SK-N-SH treated with all-trans-retinoic acid at 6 μM for 48 hours (cell line): ENCODE measurements at regions not wholly inside any gene's neighbourhood (a gene's known extent, or its start where the extent isn't known, plus 50 kb on each side); places are given as distances from the start of the nearest gene placed in this dataset.

Experiments
- ATAC-seq: fragments of 200-7000 bp; cut with Tn5 transposase; 3 replicates; pipeline ENCODE4 v1.9.1; 2020; ENCODE audit warnings: mild to moderate bottlenecking, moderate library complexity
- BACH2 ChIP-seq: fragments of 250-450 bp; sonication (Bioruptor Pico); IDR thresholded peaks from 2 replicates; pipeline ENCODE4 v1.9.0; 2021; ENCODE audit warnings: mild to moderate bottlenecking, borderline replicate concordance
- CREB5 ChIP-seq: fragments of 250-450 bp; sonication (Bioruptor Pico); IDR thresholded peaks from 2 replicates; pipeline ENCODE4 v1.5.1; 2020; ENCODE audit warnings: low read depth, mild to moderate bottlenecking, moderate library complexity
- CSDC2 ChIP-seq: fragments of 250-450 bp; sonication (Bioruptor Pico); IDR thresholded peaks from 2 replicates; pipeline ENCODE4 v1.5.0; 2020; ENCODE audit warnings: mild to moderate bottlenecking, moderate library complexity
- CSRNP3 ChIP-seq: fragments of 250-450 bp; sonication (Bioruptor Pico); IDR thresholded peaks from 2 replicates; pipeline ENCODE4 v1.5.1; 2021; ENCODE audit warnings: mild to moderate bottlenecking, moderate library complexity
- ESRRG ChIP-seq: fragments of 250-450 bp; sonication (Bioruptor Pico); IDR thresholded peaks from 2 replicates; pipeline ENCODE4 v1.6.1; 2021; ENCODE audit warnings: mild to moderate bottlenecking
- GLIS3 ChIP-seq: fragments of 250-450 bp; sonication (Bioruptor Pico); IDR thresholded peaks from 2 replicates; pipeline ENCODE4 v1.5.0; 2020; ENCODE audit warnings: mild to moderate bottlenecking, moderate library complexity
- ISL1 ChIP-seq: fragments of 250-450 bp; sonication (Bioruptor Pico); IDR thresholded peaks from 2 replicates; pipeline ENCODE4 v2.1.2; 2022; ENCODE audit warnings: mild to moderate bottlenecking, moderate library complexity
- OSR1 ChIP-seq: fragments of 250-450 bp; sonication (Bioruptor Pico); IDR thresholded peaks from 2 replicates; pipeline ENCODE4 v1.8.0; 2022; ENCODE audit warnings: moderate library complexity, mild to moderate bottlenecking, inconsistent platforms
- PPARA ChIP-seq: fragments of 250-450 bp; sonication (Bioruptor Pico); IDR thresholded peaks from 2 replicates; pipeline ENCODE4 v1.5.0; 2020; ENCODE audit warnings: mild to moderate bottlenecking, borderline replicate concordance
- RARB ChIP-seq: fragments of 250-450 bp; sonication (Bioruptor Pico); IDR thresholded peaks from 2 replicates; pipeline ENCODE4 v1.8.0; 2021; ENCODE audit warnings: mild to moderate bottlenecking, moderate library complexity
- SNAI2 ChIP-seq: fragments of 250-450 bp; sonication (Bioruptor Pico); IDR thresholded peaks from 2 replicates; pipeline ENCODE4 v1.5.0; 2020; ENCODE audit warnings: mild to moderate bottlenecking, moderate library complexity
- TCF4 ChIP-seq: fragments of 250-450 bp; sonication (Bioruptor Pico); IDR thresholded peaks from 2 replicates; pipeline ENCODE4 v1.8.0; 2021; ENCODE audit warnings: mild to moderate bottlenecking, moderate library complexity, borderline replicate concordance
- TOX ChIP-seq: fragments of 250-450 bp; sonication (Bioruptor Pico); IDR thresholded peaks from 2 replicates; pipeline ENCODE4 v1.8.0; 2021; ENCODE audit warnings: mild to moderate bottlenecking, moderate library complexity, borderline replicate concordance
- TSHZ2 ChIP-seq: fragments of 250-450 bp; sonication (Bioruptor Pico); IDR thresholded peaks from 2 replicates; pipeline ENCODE4 v1.5.0; 2020; ENCODE audit warnings: mild to moderate bottlenecking, moderate library complexity
- ZC3H10 ChIP-seq: fragments of 250-450 bp; sonication (Bioruptor Pico); IDR thresholded peaks from 2 replicates; pipeline ENCODE4 v1.5.1; 2021; ENCODE audit warnings: mild to moderate bottlenecking, moderate library complexity
- ZFP3 ChIP-seq: fragments of 250-450 bp; sonication (Bioruptor Pico); IDR thresholded peaks from 2 replicates; pipeline ENCODE4 v1.5.0; 2020; ENCODE audit warnings: mild to moderate bottlenecking, moderate library complexity
- ZNF565 ChIP-seq: fragments of 450-650 bp; formaldehyde crosslinking; conservative IDR thresholded peaks from 2 replicates; pipeline ENCODE4 v1.5.0; 2020; ENCODE audit warnings: low read depth, mild to moderate bottlenecking, moderate library complexity
- ZNF70 ChIP-seq: fragments of 450-650 bp; formaldehyde crosslinking; IDR thresholded peaks from 2 replicates; pipeline ENCODE4 v1.5.0; 2020; ENCODE audit warnings: mild to moderate bottlenecking, moderate library complexity
- ZNF8 ChIP-seq: fragments of 450-650 bp; formaldehyde crosslinking; IDR thresholded peaks from 2 replicates; pipeline ENCODE4 v1.5.0; 2020; ENCODE audit warnings: mild to moderate bottlenecking, moderate library complexity

DNA sequence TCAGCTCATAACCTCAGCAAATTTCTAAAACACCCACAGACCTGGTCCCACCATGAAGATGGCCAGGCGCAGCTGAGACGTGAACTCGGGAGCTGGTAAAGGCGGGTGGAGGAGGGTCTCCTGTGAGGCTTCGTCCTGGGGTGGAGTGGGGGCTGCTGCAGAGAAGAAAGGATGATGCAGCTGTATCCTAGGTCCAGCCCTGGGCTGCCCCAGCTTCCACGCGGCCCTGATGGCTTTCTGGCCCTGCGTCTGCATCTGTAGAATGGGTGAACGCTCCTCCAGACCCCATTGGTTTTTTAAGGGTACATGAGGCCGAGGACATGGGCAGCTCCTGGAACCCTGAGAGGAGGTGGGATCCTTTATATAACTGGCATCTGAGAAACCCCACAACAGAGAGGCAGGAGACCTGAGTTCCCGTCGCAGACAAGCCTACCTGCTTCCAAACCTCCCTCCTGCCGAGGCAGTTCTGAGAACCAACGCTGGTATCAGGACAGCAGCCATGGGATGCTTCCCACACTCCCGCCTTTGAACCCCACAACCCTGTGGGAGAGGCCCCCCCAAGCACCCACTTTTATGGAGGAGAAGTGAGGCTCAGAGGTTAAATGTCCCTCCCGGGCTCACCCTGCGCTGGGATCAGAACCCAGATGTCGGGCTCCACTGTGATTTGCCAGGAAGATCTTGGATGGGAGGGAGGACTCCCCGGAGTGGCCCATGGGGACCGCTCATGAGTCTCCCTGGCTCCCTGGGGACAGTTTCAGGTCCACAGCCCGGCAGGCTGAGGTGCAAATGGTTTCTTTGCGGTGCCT is 55.2 kb upstream of the FGF3 start:
- no peak for ATAC-seq
- TF ChIP-seq CSDC2 (no peak), PPARA (CRISPR knock-in tag) (no peak), ZNF8 (CRISPR knock-in tag) (no peak), SNAI2 (CRISPR knock-in tag) (no peak), ISL1 (CRISPR knock-in tag) (no peak), RARB (CRISPR knock-in tag) (no peak), ZNF565 (CRISPR knock-in tag) (no peak), TSHZ2 (no peak), TCF4 (CRISPR knock-in tag) (no peak), ZNF70 (CRISPR knock-in tag) (no peak), GLIS3 (no peak), CREB5 (CRISPR knock-in tag) (no peak), ZC3H10 (CRISPR knock-in tag) (no peak), ZFP3 (CRISPR knock-in tag) (no peak), CSRNP3 (CRISPR knock-in tag) (no peak), TOX (CRISPR knock-in tag) (no peak)
- TF ChIP-seq, all 23 proteins: peak for 0

GRCh38 chr11:69874984-69875624 is 55.9 kb upstream of the FGF3 start:
- no peak for TF ChIP-seq TCF4 (CRISPR knock-in tag)
- no peak for TF ChIP-seq ZNF565 (CRISPR knock-in tag)
- no peak for TF ChIP-seq ISL1 (CRISPR knock-in tag)
- no peak for TF ChIP-seq ZFP3 (CRISPR knock-in tag)
- TF ChIP-seq PPARA (CRISPR knock-in tag): no peak
- no peak for TF ChIP-seq TOX (CRISPR knock-in tag)
- TF ChIP-seq CSDC2: no peak
- no peak for TF ChIP-seq SNAI2 (CRISPR knock-in tag)
- no peak for TF ChIP-seq BACH2
- TF ChIP-seq ESRRG: no peak
- no peak for TF ChIP-seq CREB5 (CRISPR knock-in tag)
- no peak for TF ChIP-seq ZNF70 (CRISPR knock-in tag)
- TF ChIP-seq OSR1 (CRISPR knock-in tag): no peak
- no peak for TF ChIP-seq ZNF8 (CRISPR knock-in tag)
- no peak for TF ChIP-seq CSRNP3 (CRISPR knock-in tag)
- TF ChIP-seq TSHZ2: no peak
- ATAC-seq: no peak
